GM21723 (cell line): ENCODE measurements at regions not wholly inside any gene's neighbourhood (a gene's known extent, or its start where the extent isn't known, plus 50 kb on each side); places are given as distances from the start of the nearest gene placed in this dataset.

ENCODE experiments used
- ATAC-seq: cut with Tn5 transposase; IDR thresholded peaks from one replicate; pipeline ENCODE4 v1.9.1; 2021; ENCODE audit warnings: mild to moderate bottlenecking, moderate library complexity; ENCODE audit not compliant: unreplicated experiment

- ATAC-seq = peak; percentile 56
These were observed 242.1 kb upstream of the RND3 start for GRCh38 chr2:150729495-150729955.

- no peak for ATAC-seq
These were observed 230.8 kb upstream of the RND3 start for GRCh38 chr2:150718280-150718679.

GRCh38 chr2:150716186-150716585 is 228.7 kb upstream of the RND3 start:
- ATAC-seq = no peak

GRCh38 chr2:150715501-150715900 is 228.0 kb upstream of the RND3 start:
- no peak for ATAC-seq

GRCh38 chr2:150710916-150711315 is 223.4 kb upstream of the RND3 start:
- no peak for ATAC-seq

GRCh38 chr2:150710041-150710440 is 222.6 kb upstream of the RND3 start:
- no peak for ATAC-seq

GRCh38 chr2:150706561-150706960 is 219.1 kb upstream of the RND3 start:
- no peak for ATAC-seq

- ATAC-seq = no peak
These were observed 218.3 kb upstream of the RND3 start for GRCh38 chr2:150705767-150706166.

GRCh38 chr2:150705357-150705756 is 217.9 kb upstream of the RND3 start:
- no peak for ATAC-seq

GRCh38 chr2:150702791-150703190 is 215.3 kb upstream of the RND3 start:
- no peak for ATAC-seq

GRCh38 chr2:150700666-150701580 is 213.5 kb upstream of the RND3 start:
- ATAC-seq = no peak

- no peak for ATAC-seq
These were observed 211.8 kb upstream of the RND3 start for GRCh38 chr2:150699218-150699617.

GRCh38 chr2:150698016-150698661 is 210.7 kb upstream of the RND3 start:
- no peak for ATAC-seq

GRCh38 chr2:150697596-150697995 is 210.1 kb upstream of the RND3 start:
- no peak for ATAC-seq

- no peak for ATAC-seq
These were observed 208.1 kb upstream of the RND3 start for GRCh38 chr2:150695451-150696135.

GRCh38 chr2:150693556-150693955 is 206.1 kb upstream of the RND3 start:
- no peak for ATAC-seq

GRCh38 chr2:150690870-150691269 is 203.4 kb upstream of the RND3 start:
- ATAC-seq = no peak

- ATAC-seq = no peak
These were observed 202.8 kb upstream of the RND3 start for GRCh38 chr2:150690261-150690660.

GRCh38 chr2:150689590-150689989 is 202.1 kb upstream of the RND3 start:
- ATAC-seq = no peak

- ATAC-seq = no peak
These were observed 200.5 kb upstream of the RND3 start for GRCh38 chr2:150688016-150688415.

GRCh38 chr2:150686391-150686790 is 198.9 kb upstream of the RND3 start:
- no peak for ATAC-seq
